C4-2B (cell line): ENCODE measurements at regions not wholly inside any gene's neighbourhood (a gene's known extent, or its start where the extent isn't known, plus 50 kb on each side); places are given as distances from the start of the nearest gene placed in this dataset.

Experiments
- CTCF ChIP-seq: fragments of 450-650 bp; conservative IDR thresholded peaks from 2 replicates; pipeline ENCODE4 v1.5.1; 2017; ENCODE audit warnings: mild to moderate bottlenecking
- ZFX ChIP-seq: fragments of 450-650 bp; IDR thresholded peaks from 2 replicates; pipeline ENCODE4 v1.6.1; 2017

- TF ChIP-seq CTCF (no peak), ZFX (no peak)
These were observed 299.4 kb downstream of the LPIN1 start for GRCh38 chr2:12045864-12046291.
